ENCODE measurements at regions not wholly inside any gene's neighbourhood (a gene's known extent, or its start where the extent isn't known, plus 50 kb on each side); places are given as distances from the start of the nearest gene placed in this dataset.

- intact Hi-C loops (cut with DNase I; ENCODE audit: low total_unique reads), result no loop called here
Observed at GRCh38 chr7:86975914-86976313, 83.5 kb downstream of the ELAPOR2 start.

GRCh38 chr7:86975449-86975848 lies 84.0 kb downstream of the ELAPOR2 start:
- intact Hi-C loops (cut with DNase I; ENCODE audit: low total_unique reads), result no loop called here

More at GRCh38 chr7:86975914-86976313, 83.5 kb downstream of the ELAPOR2 start:
- DNase-seq (ENCODE audit: low spot score in 2 of 2), result no peak
- WGBS, 2 donors, result 71 to 76% methylated on average over 1 of the region's 1 CpG
- no peak overlapping the region for H3K4me3 ChIP-seq (ENCODE audit: low read depth, poor library complexity, severe bottlenecking)
- TF ChIP-seq POLR2A (IDR thresholded peaks at IDR 0.05), result no peak
- no peak for TF ChIP-seq CTCF (IDR thresholded peaks at IDR 0.05)

GRCh38 chr7:86972072-86972471 lies 87.4 kb downstream of the ELAPOR2 start:
- DNase-seq (ENCODE audit: low spot score in 2 of 2), result no peak
- WGBS, 2 donors, result 88 to 96% methylated on average over 2 of the region's 2 CpGs
- no peak overlapping the region for H3K4me3 ChIP-seq (ENCODE audit: low read depth, poor library complexity, severe bottlenecking)
- TF ChIP-seq POLR2A (IDR thresholded peaks at IDR 0.05), result no peak
- TF ChIP-seq CTCF (IDR thresholded peaks at IDR 0.05), result no peak
- intact Hi-C loops (cut with DNase I; ENCODE audit: low total_unique reads), result no loop called here

More at GRCh38 chr7:86975449-86975848, 84.0 kb downstream of the ELAPOR2 start:
- no peak overlapping the region for H3K4me3 ChIP-seq (ENCODE audit: low read depth, poor library complexity, severe bottlenecking)
- TF ChIP-seq CTCF (IDR thresholded peaks at IDR 0.05), result no peak
- no peak for TF ChIP-seq POLR2A (IDR thresholded peaks at IDR 0.05)
- WGBS, 2 donors, result 97 to 100% methylated on average over 1 of the region's 1 CpG
- no peak for DNase-seq (ENCODE audit: low spot score in 2 of 2)

GRCh38 chr7:86970986-86971385 lies 88.5 kb downstream of the ELAPOR2 start:
- intact Hi-C loops (cut with DNase I; ENCODE audit: low total_unique reads), result no loop called here
- no peak for TF ChIP-seq POLR2A (IDR thresholded peaks at IDR 0.05)
- TF ChIP-seq CTCF (IDR thresholded peaks at IDR 0.05), result no peak
- WGBS, 2 donors, result 96 to 98% methylated on average over 2 of the region's 2 CpGs
- DNase-seq (ENCODE audit: low spot score in 2 of 2), result no peak
- H3K4me3 ChIP-seq (ENCODE audit: low read depth, poor library complexity, severe bottlenecking), result no peak overlapping the region

GRCh38 chr7:86970547-86970946 lies 88.9 kb downstream of the ELAPOR2 start:
- no peak for DNase-seq (ENCODE audit: low spot score in 2 of 2)
- no peak overlapping the region for H3K4me3 ChIP-seq (ENCODE audit: low read depth, poor library complexity, severe bottlenecking)
- TF ChIP-seq CTCF (IDR thresholded peaks at IDR 0.05) (no peak), POLR2A (IDR thresholded peaks at IDR 0.05) (no peak)
- intact Hi-C loops (cut with DNase I; ENCODE audit: low total_unique reads), result no loop called here
- 67 to 72% methylated on average over 1 of the region's 1 CpG for WGBS, 2 donors

GRCh38 chr7:86969865-86970264 lies 89.6 kb downstream of the ELAPOR2 start:
- no peak for DNase-seq (ENCODE audit: low spot score in 2 of 2)
- H3K4me3 ChIP-seq (ENCODE audit: low read depth, poor library complexity, severe bottlenecking), result no peak overlapping the region
- TF ChIP-seq CTCF (IDR thresholded peaks at IDR 0.05) (no peak), POLR2A (IDR thresholded peaks at IDR 0.05) (no peak)
- 72 to 82% methylated on average over 1 of the region's 1 CpG for WGBS, 2 donors
- intact Hi-C loops (cut with DNase I; ENCODE audit: low total_unique reads), result no loop called here

Data from lower leg skin (tissue), 4 donors.